WTC11 (cell line): ENCODE measurements at regions not wholly inside any gene's neighbourhood (a gene's known extent, or its start where the extent isn't known, plus 50 kb on each side); places are given as distances from the start of the nearest gene placed in this dataset.
A peak's percentile ranks its signal among the peaks of the same experiment; 100 is the strongest.

Experiments
- ATAC-seq: fragments of 200-7000 bp; cut with Tn5 transposase; 2 replicates; pipeline ENCODE4 v1.10.0; 2021; ENCODE audit warnings: mild to moderate bottlenecking, moderate library complexity
- CTCF ChIA-PET: fragments of 300-600 bp; sonication (Branson Sonifier 250); formaldehyde crosslinking; loops from one replicate; lab custom pipeline; 2021; ENCODE audit warnings: antibody characterized with exemption; lab: Charles Lee
- POLR2A ChIA-PET: fragments of 350-600 bp; sonication (Branson Sonifier 250); formaldehyde crosslinking; loops from one replicate; lab custom pipeline; 2021; ENCODE audit warnings: antibody characterized with exemption; lab: Charles Lee
- DNase-seq: peaks from one replicate; pipeline ENCODE4 v3.0.0; 2021; ENCODE audit warnings: low spot score
- H3K27ac Mint-ChIP-seq: 2 replicates; pipeline ENCODE4 v1.8.0; 2021; ENCODE audit warnings: mixed read lengths
- H3K27me3 Mint-ChIP-seq: 2 replicates; pipeline ENCODE4 v1.8.0; 2021; ENCODE audit warnings: low read depth, mild to moderate bottlenecking, moderate library complexity, mixed read lengths
- H3K36me3 Mint-ChIP-seq: 2 replicates; pipeline ENCODE4 v1.8.0; 2021; ENCODE audit warnings: mixed read lengths
- H3K4me1 Mint-ChIP-seq: 2 replicates; pipeline ENCODE4 v1.8.0; 2022; ENCODE audit warnings: mixed read lengths
- H3K4me3 Mint-ChIP-seq: 2 replicates; pipeline ENCODE4 v1.8.0; 2021; ENCODE audit warnings: mild to moderate bottlenecking, moderate library complexity, mixed read lengths
- H3K9me3 Mint-ChIP-seq: 2 replicates; pipeline ENCODE4 v1.8.0; 2021; ENCODE audit warnings: mixed read lengths
- ATF3 ChIP-seq: sonication (generic); formaldehyde crosslinking; conservative IDR thresholded peaks from 2 replicates; pipeline ENCODE4 v1.8.1; 2022; ENCODE audit warnings: mild to moderate bottlenecking, missing genetic modification reagents
- ELF4 ChIP-seq: sonication (generic); formaldehyde crosslinking; IDR thresholded peaks from 2 replicates; pipeline ENCODE4 v1.8.1; 2022; ENCODE audit warnings: low read depth, mild to moderate bottlenecking, moderate library complexity, missing genetic modification reagents
- ESRRA ChIP-seq: sonication (generic); formaldehyde crosslinking; IDR thresholded peaks from 2 replicates; pipeline ENCODE4 v1.8.1; 2022; ENCODE audit warnings: mild to moderate bottlenecking, missing genetic modification reagents, borderline replicate concordance
- ETV6 ChIP-seq: sonication (generic); formaldehyde crosslinking; IDR thresholded peaks from 2 replicates; pipeline ENCODE4 v1.8.1; 2022; ENCODE audit warnings: mild to moderate bottlenecking, missing genetic modification reagents
- FOXP1 ChIP-seq: sonication (generic); formaldehyde crosslinking; IDR thresholded peaks from 2 replicates; pipeline ENCODE4 v1.8.0; 2022; ENCODE audit warnings: missing genetic modification reagents, mild to moderate bottlenecking, moderate library complexity, borderline replicate concordance
- GABPB1 ChIP-seq: sonication (generic); formaldehyde crosslinking; IDR thresholded peaks from 2 replicates; pipeline ENCODE4 v1.8.1; 2023; ENCODE audit warnings: mild to moderate bottlenecking, missing genetic modification reagents
- MXD4 ChIP-seq: fragments of 250-450 bp; sonication (Bioruptor Pico); IDR thresholded peaks from 2 replicates; pipeline ENCODE4 v1.8.0; 2021; ENCODE audit warnings: mild to moderate bottlenecking, moderate library complexity, borderline replicate concordance
- NR1H2 ChIP-seq: sonication (generic); formaldehyde crosslinking; IDR thresholded peaks from 2 replicates; pipeline ENCODE4 v1.9.0; 2021; ENCODE audit warnings: mild to moderate bottlenecking, moderate library complexity, missing genetic modification reagents
- SOX15 ChIP-seq: fragments of 250-450 bp; sonication (Bioruptor Pico); IDR thresholded peaks from 2 replicates; pipeline ENCODE4 v1.9.0; 2021; ENCODE audit warnings: mild to moderate bottlenecking
- TEAD1 ChIP-seq: sonication (generic); formaldehyde crosslinking; IDR thresholded peaks from 2 replicates; pipeline ENCODE4 v1.8.0; 2022; ENCODE audit warnings: mild to moderate bottlenecking, missing genetic modification reagents
- TP53 ChIP-seq: sonication (generic); formaldehyde crosslinking; IDR thresholded peaks from 2 replicates; pipeline ENCODE4 v1.8.1; 2023; ENCODE audit warnings: mild to moderate bottlenecking, missing genetic modification reagents
- ZBTB21 ChIP-seq: sonication (generic); formaldehyde crosslinking; IDR thresholded peaks from 2 replicates; pipeline ENCODE4 v1.8.1; 2023; ENCODE audit warnings: mild to moderate bottlenecking, missing genetic modification reagents, borderline replicate concordance
- ZNF416 ChIP-seq: fragments of 250-450 bp; sonication (Bioruptor Pico); IDR thresholded peaks from 2 replicates; pipeline ENCODE4 v1.9.0; 2021; ENCODE audit warnings: mild to moderate bottlenecking, inconsistent platforms
- ZNF512 ChIP-seq: sonication (generic); formaldehyde crosslinking; IDR thresholded peaks from 2 replicates; pipeline ENCODE4 v1.8.1; 2022; ENCODE audit warnings: missing genetic modification reagents, borderline replicate concordance
- TF ChIP-seq, protein P1 (sequence below): sonication (generic); formaldehyde crosslinking; IDR thresholded peaks from 2 replicates; pipeline ENCODE4 v1.8.1; 2023; ENCODE audit warnings: mild to moderate bottlenecking, missing genetic modification reagents
- TF ChIP-seq, protein P2 (sequence below): fragments of 250-450 bp; sonication (Bioruptor Pico); conservative IDR thresholded peaks from 2 replicates; pipeline ENCODE4 v1.9.0; 2021; ENCODE audit warnings: mild to moderate bottlenecking
- TF ChIP-seq, protein P3 (sequence below): sonication (generic); formaldehyde crosslinking; IDR thresholded peaks from 2 replicates; pipeline ENCODE4 v1.8.0; 2023; ENCODE audit warnings: missing genetic modification reagents
- TF ChIP-seq, protein P4 (sequence below): sonication (generic); formaldehyde crosslinking; IDR thresholded peaks from 2 replicates; pipeline ENCODE4 v1.8.0; 2022; ENCODE audit warnings: mild to moderate bottlenecking, missing genetic modification reagents

GRCh38 chr6:141167945-141168344 is 964.8 kb upstream of the GJE1 start:
- Mint-ChIP-seq H3K27ac (no peak overlapping the region), H3K9me3 (peaks cover 42% of the 10 kb centered on the region), H3K36me3 (peaks cover 23% of the 10 kb centered on the region), H3K27me3 (no peaks in the 10 kb centered on the region), H3K4me3 (no peak overlapping the region), H3K4me1 (peaks cover 53% of the 10 kb centered on the region)
- ATAC-seq (no peak), DNase-seq (no peak)
- ChIA-PET CTCF (no interaction called here), POLR2A (no interaction called here)
- no peak for TF ChIP-seq MXD4 (CRISPR knock-in tag)
- peak; percentile 39; the same call in 1 of the 2 replicates for TF ChIP-seq FOXP1 (CRISPR knock-in tag)
- TF ChIP-seq, all 79 proteins: peak for 1

- H3K27me3 Mint-ChIP-seq: no peaks in the 10 kb centered on the region
- CTCF ChIA-PET: no interaction called here
- no peak for TF ChIP-seq GABPB1 (CRISPR knock-in tag)
- TF ChIP-seq SOX15: no peak
- no peak for TF ChIP-seq ESRRA (CRISPR knock-in tag)
- TF ChIP-seq TEAD1 (CRISPR knock-in tag): no peak
- TF ChIP-seq, protein P1, sequence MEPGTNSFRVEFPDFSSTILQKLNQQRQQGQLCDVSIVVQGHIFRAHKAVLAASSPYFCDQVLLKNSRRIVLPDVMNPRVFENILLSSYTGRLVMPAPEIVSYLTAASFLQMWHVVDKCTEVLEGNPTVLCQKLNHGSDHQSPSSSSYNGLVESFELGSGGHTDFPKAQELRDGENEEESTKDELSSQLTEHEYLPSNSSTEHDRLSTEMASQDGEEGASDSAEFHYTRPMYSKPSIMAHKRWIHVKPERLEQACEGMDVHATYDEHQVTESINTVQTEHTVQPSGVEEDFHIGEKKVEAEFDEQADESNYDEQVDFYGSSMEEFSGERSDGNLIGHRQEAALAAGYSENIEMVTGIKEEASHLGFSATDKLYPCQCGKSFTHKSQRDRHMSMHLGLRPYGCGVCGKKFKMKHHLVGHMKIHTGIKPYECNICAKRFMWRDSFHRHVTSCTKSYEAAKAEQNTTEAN (CRISPR knock-in tag): no peak
- TF ChIP-seq, protein P2, sequence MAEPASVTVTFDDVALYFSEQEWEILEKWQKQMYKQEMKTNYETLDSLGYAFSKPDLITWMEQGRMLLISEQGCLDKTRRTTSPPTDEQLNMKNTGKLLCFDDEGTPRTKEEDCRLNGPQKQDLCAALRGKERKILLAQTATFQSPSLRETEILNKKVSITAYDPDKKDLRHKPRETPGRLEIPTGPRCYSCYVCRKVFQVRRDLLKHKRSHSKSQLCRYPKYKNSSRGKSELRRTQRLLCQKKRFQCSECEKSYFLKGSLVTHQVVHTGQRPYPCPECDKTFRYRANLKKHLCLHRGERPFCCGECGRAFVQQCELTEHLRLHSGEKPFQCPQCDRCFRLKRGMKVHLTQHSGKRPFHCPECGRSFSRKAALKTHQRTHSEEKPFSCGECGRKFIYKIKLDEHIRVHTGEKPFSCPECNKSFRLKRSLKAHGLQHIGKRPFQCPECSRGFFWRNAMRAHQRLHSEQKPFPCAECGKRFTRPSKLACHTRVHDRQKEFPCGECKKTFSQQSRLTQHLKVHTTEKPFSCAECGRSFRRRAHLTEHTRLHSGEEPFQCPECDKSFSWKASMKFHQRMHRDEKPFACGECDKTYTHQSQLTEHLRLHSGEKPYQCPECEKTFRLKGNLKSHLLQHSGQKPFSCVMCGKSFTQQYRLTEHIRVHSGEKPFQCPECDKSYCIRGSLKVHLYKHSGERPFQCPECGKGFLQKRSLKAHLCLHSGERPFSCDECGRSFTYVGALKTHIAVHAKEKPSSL (CRISPR knock-in tag): no peak
- no peak for TF ChIP-seq ATF3 (CRISPR knock-in tag)
- no peak for TF ChIP-seq ZNF512 (CRISPR knock-in tag)
- TF ChIP-seq NR1H2: no peak
- TF ChIP-seq, protein P3, sequence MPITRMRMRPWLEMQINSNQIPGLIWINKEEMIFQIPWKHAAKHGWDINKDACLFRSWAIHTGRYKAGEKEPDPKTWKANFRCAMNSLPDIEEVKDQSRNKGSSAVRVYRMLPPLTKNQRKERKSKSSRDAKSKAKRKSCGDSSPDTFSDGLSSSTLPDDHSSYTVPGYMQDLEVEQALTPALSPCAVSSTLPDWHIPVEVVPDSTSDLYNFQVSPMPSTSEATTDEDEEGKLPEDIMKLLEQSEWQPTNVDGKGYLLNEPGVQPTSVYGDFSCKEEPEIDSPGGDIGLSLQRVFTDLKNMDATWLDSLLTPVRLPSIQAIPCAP (CRISPR knock-in tag): no peak
- TF ChIP-seq ZBTB21 (CRISPR knock-in tag): no peak
- TF ChIP-seq, protein P4, sequence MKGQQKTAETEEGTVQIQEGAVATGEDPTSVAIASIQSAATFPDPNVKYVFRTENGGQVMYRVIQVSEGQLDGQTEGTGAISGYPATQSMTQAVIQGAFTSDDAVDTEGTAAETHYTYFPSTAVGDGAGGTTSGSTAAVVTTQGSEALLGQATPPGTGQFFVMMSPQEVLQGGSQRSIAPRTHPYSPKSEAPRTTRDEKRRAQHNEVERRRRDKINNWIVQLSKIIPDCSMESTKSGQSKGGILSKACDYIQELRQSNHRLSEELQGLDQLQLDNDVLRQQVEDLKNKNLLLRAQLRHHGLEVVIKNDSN (CRISPR knock-in tag): no peak
- TF ChIP-seq ETV6 (CRISPR knock-in tag): no peak
- TF ChIP-seq TP53: no peak
- TF ChIP-seq ZNF416 (CRISPR knock-in tag): no peak
- TF ChIP-seq ELF4: no peak
- TF ChIP-seq, all 79 proteins: peak for 0
- peak; percentile 50 for ATAC-seq
- H3K9me3 Mint-ChIP-seq: peaks cover 31% of the 10 kb centered on the region
- H3K27ac Mint-ChIP-seq: peak overlapping the region; percentile 16; the same call in 1 of the 2 replicates
- no peak for DNase-seq
- peaks cover 32% of the 10 kb centered on the region for H3K36me3 Mint-ChIP-seq
- H3K4me1 Mint-ChIP-seq: peaks cover 58% of the 10 kb centered on the region
- no peak overlapping the region for H3K4me3 Mint-ChIP-seq
- POLR2A ChIA-PET: no interaction called here
Measured at GRCh38 chr6:141165002-141165665, 967.6 kb upstream of the GJE1 start.
